GM23338 (cell line): ENCODE measurements at regions not wholly inside any gene's neighbourhood (a gene's known extent, or its start where the extent isn't known, plus 50 kb on each side); places are given as distances from the start of the nearest gene placed in this dataset.

ENCODE experiments used
- ATAC-seq: fragments of 200-7000 bp; cut with Tn5 transposase; 3 replicates; pipeline ENCODE4 v1.9.1; 2020
- DNase-seq: peaks from one replicate; pipeline ENCODE4 v3.0.0-alpha.2; 2015; ENCODE audit warnings: low spot score
- H2AFZ ChIP-seq: fragments of 200-600 bp; sonication (generic); 2 replicates; pipeline ENCODE4 v1.8.0; 2016; ENCODE audit warnings: antibody characterized with exemption, mild to moderate bottlenecking, moderate library complexity
- H3F3A ChIP-seq: fragments of 200-600 bp; sonication (generic); replicated peaks from 2 replicates; pipeline ENCODE4 v1.8.0; 2017; ENCODE audit warnings: antibody characterized with exemption, mixed run types, low read depth
- H3K27ac ChIP-seq: fragments of 200-600 bp; sonication (generic); 2 replicates; pipeline ENCODE4 v1.6.1; 2016; ENCODE audit warnings: low read depth
- H3K27me3 ChIP-seq: fragments of 200-600 bp; sonication (generic); 2 replicates; pipeline ENCODE4 v1.8.0; 2016; ENCODE audit warnings: mild to moderate bottlenecking, mixed run types, moderate library complexity; ENCODE audit not compliant: insufficient read depth
- H3K36me3 ChIP-seq: fragments of 200-600 bp; sonication (generic); 2 replicates; pipeline ENCODE4 v1.8.0; 2016; ENCODE audit warnings: mild to moderate bottlenecking; ENCODE audit not compliant: insufficient read depth
- H3K4me1 ChIP-seq: fragments of 200-600 bp; sonication (generic); 2 replicates; pipeline ENCODE4 v1.8.0; 2016; ENCODE audit warnings: mild to moderate bottlenecking, moderate library complexity; ENCODE audit not compliant: insufficient read depth
- H3K4me2 ChIP-seq: fragments of 200-600 bp; sonication (generic); 2 replicates; pipeline ENCODE4 v1.7.1; 2017; ENCODE audit warnings: mixed run types
- H3K4me3 ChIP-seq: fragments of 200-600 bp; sonication (generic); 2 replicates; pipeline ENCODE4 v1.6.1; 2016; ENCODE audit warnings: mixed run types
- H3K79me2 ChIP-seq: fragments of 200-600 bp; sonication (generic); replicated peaks from 2 replicates; pipeline ENCODE4 v1.8.0; 2017; ENCODE audit warnings: mild to moderate bottlenecking; ENCODE audit not compliant: insufficient read depth
- H3K9me2 ChIP-seq: fragments of 200-600 bp; sonication (generic); 2 replicates; pipeline ENCODE4 v1.8.0; 2017; ENCODE audit not compliant: insufficient read depth
- H4K20me1 ChIP-seq: fragments of 200-600 bp; sonication (generic); replicated peaks from 2 replicates; pipeline ENCODE4 v1.8.0; 2017; ENCODE audit warnings: mild to moderate bottlenecking; ENCODE audit not compliant: insufficient read depth
- H3K27ac Mint-ChIP-seq: 2 replicates; pipeline ENCODE4 v1.8.0; 2020; ENCODE audit warnings: inconsistent platforms, mild to moderate bottlenecking, moderate library complexity, mixed read lengths
- H3K27me3 Mint-ChIP-seq: 3 replicates; pipeline ENCODE4 v1.8.0; 2022; ENCODE audit warnings: low read depth, mild to moderate bottlenecking, moderate library complexity, mixed read lengths, inconsistent platforms; ENCODE audit not compliant: insufficient read depth, poor library complexity
- H3K36me3 Mint-ChIP-seq: 3 replicates; pipeline ENCODE4 v1.8.0; 2021; ENCODE audit warnings: low read depth, mild to moderate bottlenecking, inconsistent platforms, moderate library complexity, mixed read lengths
- H3K4me1 Mint-ChIP-seq: 3 replicates; pipeline ENCODE4 v1.8.0; 2020; ENCODE audit warnings: mild to moderate bottlenecking, inconsistent platforms, mixed read lengths
- H3K4me3 Mint-ChIP-seq: 3 replicates; pipeline ENCODE4 v1.8.0; 2021; ENCODE audit warnings: moderate library complexity, mild to moderate bottlenecking, inconsistent platforms, mixed read lengths
- H3K9me3 Mint-ChIP-seq: 3 replicates; pipeline ENCODE4 v1.8.0; 2020; ENCODE audit warnings: moderate library complexity, mild to moderate bottlenecking, inconsistent platforms, mixed read lengths
- CREB1 ChIP-seq: fragments of 250-450 bp; sonication (Bioruptor Pico); IDR thresholded peaks from 2 replicates; pipeline ENCODE4 v1.5.0; 2020; ENCODE audit warnings: low read depth, mild to moderate bottlenecking, moderate library complexity
- EZH2 ChIP-seq: fragments of 200-600 bp; sonication (generic); IDR thresholded peaks from one replicate; pipeline ENCODE4 v1.8.0; 2017; ENCODE audit warnings: antibody characterized with exemption, mild to moderate bottlenecking, low read depth; ENCODE audit not compliant: unreplicated experiment
- EZH2phosphoT487 ChIP-seq: fragments of 200-600 bp; sonication (generic); IDR thresholded peaks from one replicate; pipeline ENCODE4 v1.8.1; 2018; ENCODE audit warnings: antibody characterized with exemption; ENCODE audit not compliant: unreplicated experiment
- JUNB ChIP-seq: IDR thresholded peaks from one replicate; pipeline ENCODE4 v1.6.1; 2016; ENCODE audit warnings: antibody characterized with exemption; ENCODE audit not compliant: unreplicated experiment
- NANOG ChIP-seq: IDR thresholded peaks from 2 replicates; pipeline ENCODE4 v1.6.1; 2016; ENCODE audit warnings: antibody characterized with exemption, borderline replicate concordance
- POLR2AphosphoS5 ChIP-seq: IDR thresholded peaks from 2 replicates; pipeline ENCODE4 v1.6.1; 2016; ENCODE audit warnings: antibody characterized with exemption, low read depth
- STAT1 ChIP-seq: IDR thresholded peaks from one replicate; pipeline ENCODE4 v1.6.1; 2016; ENCODE audit warnings: antibody characterized with exemption; ENCODE audit not compliant: unreplicated experiment
- ZNF114 ChIP-seq: fragments of 250-450 bp; sonication (Bioruptor Pico); IDR thresholded peaks from 2 replicates; pipeline ENCODE4 v1.5.0; 2020; ENCODE audit warnings: mild to moderate bottlenecking, moderate library complexity
- ZNF331 ChIP-seq: fragments of 250-450 bp; sonication (Bioruptor Pico); IDR thresholded peaks from 2 replicates; pipeline ENCODE4 v1.5.0; 2020; ENCODE audit warnings: low read depth, mild to moderate bottlenecking, moderate library complexity
- ZNF462 ChIP-seq: fragments of 250-450 bp; sonication (Bioruptor Pico); IDR thresholded peaks from 2 replicates; pipeline ENCODE4 v1.5.0; 2020; ENCODE audit warnings: mild to moderate bottlenecking, moderate library complexity
- TF ChIP-seq, protein P1 (sequence below): IDR thresholded peaks from one replicate; pipeline ENCODE4 v1.6.1; 2018; ENCODE audit warnings: antibody characterized with exemption; ENCODE audit not compliant: unreplicated experiment
- TF ChIP-seq, protein P2 (sequence below), 2 experiments: fragments of 200-600 bp in 1 of 2; sonication (generic) in 1 of 2; conservative IDR thresholded peaks; 2 replicates each; pipeline versions ENCODE4 v1.5.1 to v1.6.1; 2016 to 2017; ENCODE audit warnings: antibody characterized with exemption in 2 of 2, low read depth in 2 of 2, mild to moderate bottlenecking in 2 of 2, moderate library complexity in 1 of 2
- TF ChIP-seq, protein P3 (sequence below): IDR thresholded peaks from 2 replicates; pipeline ENCODE4 v1.6.1; 2016; ENCODE audit warnings: antibody characterized with exemption

- Mint-ChIP-seq H3K4me1 (peaks cover 3% of the 10 kb centered on the region; the same call in 2 of the 3 replicates), H3K27me3 (no peaks in the 10 kb centered on the region), H3K9me3 (no peaks in the 10 kb centered on the region)
Observed at GRCh38 chr2:37554687-37555086, 116.8 kb downstream of the CDC42EP3 start.

More at GRCh38 chr2:37554687-37555086, 116.8 kb downstream of the CDC42EP3 start:
- Histone ChIP-seq H3K4me2 (no peak overlapping the region), H3K27me3 (no peaks in the 10 kb centered on the region), H3K79me2 (no peaks in the 10 kb centered on the region), H3F3A (no peaks in the 10 kb centered on the region), H3K4me1 (no peaks in the 10 kb centered on the region), H2AFZ (no peak overlapping the region), H3K9me2 (peaks cover 12% of the 10 kb centered on the region; the same call in 1 of the 2 replicates), H3K4me3 (no peak overlapping the region), H4K20me1 (no peaks in the 10 kb centered on the region), H3K36me3 (no peaks in the 10 kb centered on the region), H3K27ac (no peak overlapping the region)
- no peak overlapping the region for H3K27ac Mint-ChIP-seq
- no peak for DNase-seq
- TF ChIP-seq CREB1 (CRISPR knock-in tag) (no peak), ZNF114 (no peak), ZNF462 (no peak), JUNB (no peak), POLR2AphosphoS5 (no peak), ZNF331 (CRISPR knock-in tag) (no peak), NANOG (no peak), STAT1 (no peak), EZH2phosphoT487 (no peak), EZH2 (no peak)
- TF ChIP-seq, protein P1, sequence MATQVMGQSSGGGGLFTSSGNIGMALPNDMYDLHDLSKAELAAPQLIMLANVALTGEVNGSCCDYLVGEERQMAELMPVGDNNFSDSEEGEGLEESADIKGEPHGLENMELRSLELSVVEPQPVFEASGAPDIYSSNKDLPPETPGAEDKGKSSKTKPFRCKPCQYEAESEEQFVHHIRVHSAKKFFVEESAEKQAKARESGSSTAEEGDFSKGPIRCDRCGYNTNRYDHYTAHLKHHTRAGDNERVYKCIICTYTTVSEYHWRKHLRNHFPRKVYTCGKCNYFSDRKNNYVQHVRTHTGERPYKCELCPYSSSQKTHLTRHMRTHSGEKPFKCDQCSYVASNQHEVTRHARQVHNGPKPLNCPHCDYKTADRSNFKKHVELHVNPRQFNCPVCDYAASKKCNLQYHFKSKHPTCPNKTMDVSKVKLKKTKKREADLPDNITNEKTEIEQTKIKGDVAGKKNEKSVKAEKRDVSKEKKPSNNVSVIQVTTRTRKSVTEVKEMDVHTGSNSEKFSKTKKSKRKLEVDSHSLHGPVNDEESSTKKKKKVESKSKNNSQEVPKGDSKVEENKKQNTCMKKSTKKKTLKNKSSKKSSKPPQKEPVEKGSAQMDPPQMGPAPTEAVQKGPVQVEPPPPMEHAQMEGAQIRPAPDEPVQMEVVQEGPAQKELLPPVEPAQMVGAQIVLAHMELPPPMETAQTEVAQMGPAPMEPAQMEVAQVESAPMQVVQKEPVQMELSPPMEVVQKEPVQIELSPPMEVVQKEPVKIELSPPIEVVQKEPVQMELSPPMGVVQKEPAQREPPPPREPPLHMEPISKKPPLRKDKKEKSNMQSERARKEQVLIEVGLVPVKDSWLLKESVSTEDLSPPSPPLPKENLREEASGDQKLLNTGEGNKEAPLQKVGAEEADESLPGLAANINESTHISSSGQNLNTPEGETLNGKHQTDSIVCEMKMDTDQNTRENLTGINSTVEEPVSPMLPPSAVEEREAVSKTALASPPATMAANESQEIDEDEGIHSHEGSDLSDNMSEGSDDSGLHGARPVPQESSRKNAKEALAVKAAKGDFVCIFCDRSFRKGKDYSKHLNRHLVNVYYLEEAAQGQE = no peak
- TF ChIP-seq, protein P2, sequence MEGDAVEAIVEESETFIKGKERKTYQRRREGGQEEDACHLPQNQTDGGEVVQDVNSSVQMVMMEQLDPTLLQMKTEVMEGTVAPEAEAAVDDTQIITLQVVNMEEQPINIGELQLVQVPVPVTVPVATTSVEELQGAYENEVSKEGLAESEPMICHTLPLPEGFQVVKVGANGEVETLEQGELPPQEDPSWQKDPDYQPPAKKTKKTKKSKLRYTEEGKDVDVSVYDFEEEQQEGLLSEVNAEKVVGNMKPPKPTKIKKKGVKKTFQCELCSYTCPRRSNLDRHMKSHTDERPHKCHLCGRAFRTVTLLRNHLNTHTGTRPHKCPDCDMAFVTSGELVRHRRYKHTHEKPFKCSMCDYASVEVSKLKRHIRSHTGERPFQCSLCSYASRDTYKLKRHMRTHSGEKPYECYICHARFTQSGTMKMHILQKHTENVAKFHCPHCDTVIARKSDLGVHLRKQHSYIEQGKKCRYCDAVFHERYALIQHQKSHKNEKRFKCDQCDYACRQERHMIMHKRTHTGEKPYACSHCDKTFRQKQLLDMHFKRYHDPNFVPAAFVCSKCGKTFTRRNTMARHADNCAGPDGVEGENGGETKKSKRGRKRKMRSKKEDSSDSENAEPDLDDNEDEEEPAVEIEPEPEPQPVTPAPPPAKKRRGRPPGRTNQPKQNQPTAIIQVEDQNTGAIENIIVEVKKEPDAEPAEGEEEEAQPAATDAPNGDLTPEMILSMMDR (conservative IDR thresholded peaks at IDR 0.05; ENCODE audit: low read depth in 2 of 2) = no peak
- TF ChIP-seq, protein P3, sequence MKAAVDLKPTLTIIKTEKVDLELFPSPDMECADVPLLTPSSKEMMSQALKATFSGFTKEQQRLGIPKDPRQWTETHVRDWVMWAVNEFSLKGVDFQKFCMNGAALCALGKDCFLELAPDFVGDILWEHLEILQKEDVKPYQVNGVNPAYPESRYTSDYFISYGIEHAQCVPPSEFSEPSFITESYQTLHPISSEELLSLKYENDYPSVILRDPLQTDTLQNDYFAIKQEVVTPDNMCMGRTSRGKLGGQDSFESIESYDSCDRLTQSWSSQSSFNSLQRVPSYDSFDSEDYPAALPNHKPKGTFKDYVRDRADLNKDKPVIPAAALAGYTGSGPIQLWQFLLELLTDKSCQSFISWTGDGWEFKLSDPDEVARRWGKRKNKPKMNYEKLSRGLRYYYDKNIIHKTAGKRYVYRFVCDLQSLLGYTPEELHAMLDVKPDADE = no peak
- H3K36me3 Mint-ChIP-seq = no peaks in the 10 kb centered on the region
- H3K4me3 Mint-ChIP-seq = no peak overlapping the region
- no peak for ATAC-seq
